Common myeloid progenitor, CD34-positive (primary cell): ENCODE measurements at regions not wholly inside any gene's neighbourhood (a gene's known extent, or its start where the extent isn't known, plus 50 kb on each side); places are given as distances from the start of the nearest gene placed in this dataset.

Experiments
- CTCF ChIA-PET: fragments of 350-600 bp; sonication (Branson Sonifier 250); formaldehyde crosslinking; loops from one replicate; lab custom pipeline; 2021; ENCODE audit warnings: antibody characterized with exemption; lab: Charles Lee
- POLR2A ChIA-PET: fragments of 350-600 bp; sonication (Branson Sonifier 250); formaldehyde crosslinking; loops from one replicate; lab custom pipeline; 2021; ENCODE audit warnings: antibody characterized with exemption; lab: Charles Lee
- DNase-seq, 3 donors: peaks; one replicate each; pipeline versions ENCODE4 v3.0.0 to v3.0.0-alpha.2; 2013
- H3K27ac ChIP-seq, 2 experiments: 1 replicate in 1 of 2; 2 replicates in 1 of 2; pipeline ENCODE4 v1.7.0; 2013; ENCODE audit warnings: inconsistent platforms in 2 of 2, low read length in 2 of 2, mild to moderate bottlenecking in 2 of 2, low read depth in 1 of 2, moderate library complexity in 1 of 2; ENCODE audit not compliant: severe bottlenecking in 2 of 2, insufficient read depth in 1 of 2, poor library complexity in 1 of 2
- H3K27me3 ChIP-seq, 5 experiments: replicated peaks in 2 of 5; 1 replicate in 3 of 5; 2 replicates in 2 of 5; pipeline versions ENCODE4 v1.6.1 to v1.7.0; 2013; ENCODE audit warnings: low read length in 4 of 5, mild to moderate bottlenecking in 2 of 5, moderate library complexity in 2 of 5, inconsistent platforms in 1 of 5; ENCODE audit not compliant: insufficient read depth in 5 of 5, control insufficient read depth in 4 of 5
- H3K36me3 ChIP-seq, 4 experiments: 1 replicate in 2 of 4; 2 replicates in 2 of 4; pipeline versions ENCODE4 v1.6.1 to v1.7.0; 2013; ENCODE audit warnings: low read length in 3 of 4, control low read depth in 1 of 4, mild to moderate bottlenecking in 1 of 4; ENCODE audit not compliant: control insufficient read depth in 4 of 4, insufficient read depth in 4 of 4
- H3K4me1 ChIP-seq, 4 experiments: 1 replicate in 3 of 4; 2 replicates in 1 of 4; pipeline versions ENCODE4 v1.6.1 to v1.7.1; 2013; ENCODE audit warnings: low read length in 3 of 4, mild to moderate bottlenecking in 3 of 4, control low read depth in 1 of 4, inconsistent platforms in 1 of 4, moderate library complexity in 1 of 4; ENCODE audit not compliant: control insufficient read depth in 4 of 4, insufficient read depth in 4 of 4; ENCODE audit errors: control extremely low read depth in 1 of 4
- H3K4me3 ChIP-seq, 7 experiments: 1 replicate in 4 of 7; 2 replicates in 3 of 7; pipeline versions ENCODE4 v1.5.1 to v1.7.0; 2013; ENCODE audit warnings: mild to moderate bottlenecking in 7 of 7, low read length in 6 of 7, moderate library complexity in 6 of 7, inconsistent platforms in 2 of 7, low read depth in 2 of 7, control low read depth in 1 of 7; ENCODE audit not compliant: insufficient read depth in 4 of 7, control insufficient read depth in 1 of 7; ENCODE audit errors: extremely low read depth in 1 of 7
- H3K9me3 ChIP-seq, 5 experiments: 1 replicate in 4 of 5; 2 replicates in 1 of 5; pipeline versions ENCODE4 v1.6.1 to v1.7.1; 2013; ENCODE audit warnings: low read length in 4 of 5, mild to moderate bottlenecking in 2 of 5, inconsistent platforms in 1 of 5, low read depth in 1 of 5, moderate library complexity in 1 of 5; ENCODE audit not compliant: control insufficient read depth in 4 of 5, insufficient read depth in 2 of 5; ENCODE audit errors: control extremely low read depth in 1 of 5
- WGBS: methylation state at CpG from one replicate; pipeline ENCODE4 v1.1.5; 2013; ENCODE audit not compliant: insufficient coverage; 5-methylcytosine and 5-hydroxymethylcytosine counted together

- Histone ChIP-seq H3K36me3 (no peaks in the 10 kb centered on the region), H3K4me3 (no peak overlapping the region), H3K9me3 (peaks cover 0 to 1% (median 0%) of the 10 kb centered on the region in 5 experiments), H3K27me3 (no peaks in the 10 kb centered on the region), H3K27ac (no peak overlapping the region), H3K4me1 (no peaks in the 10 kb centered on the region)
- no peak for DNase-seq
- WGBS, result 98% methylated on average over 5 of the region's 6 CpGs
- ChIA-PET POLR2A (no interaction called here), CTCF (no interaction called here)
Measured at GRCh38 chr2:163247156-163247846, 408.7 kb upstream of the KCNH7 start.

DNA sequence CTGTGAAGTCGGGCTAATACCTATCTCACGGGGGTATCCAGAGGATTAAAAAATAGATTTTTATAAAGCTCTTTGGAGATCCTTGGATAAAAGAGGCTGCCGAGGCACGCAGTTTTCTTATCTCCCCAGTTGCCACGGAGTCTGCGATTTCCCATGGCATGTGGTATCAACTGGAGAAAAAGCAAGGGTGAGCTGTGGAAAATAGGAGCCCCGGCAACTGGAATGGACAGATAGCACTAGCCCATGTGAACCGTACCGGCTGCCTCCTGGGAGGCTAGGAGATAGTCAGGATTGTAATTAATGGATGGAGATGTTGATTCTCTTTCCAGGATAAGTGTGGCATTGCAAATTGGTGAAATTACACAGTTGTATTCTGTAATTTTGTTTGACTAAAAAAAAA lies 407.6 kb upstream of the KCNH7 start:
- H3K36me3 ChIP-seq, result no peaks in the 10 kb centered on the region
- WGBS, result 88% methylated on average over 7 of the region's 9 CpGs
- H3K9me3 ChIP-seq, result peaks cover 0 to 4% (median 0%) of the 10 kb centered on the region in 5 experiments
- DNase-seq, result no peak
- ChIA-PET CTCF (no interaction called here), POLR2A (no interaction called here)
- no peak overlapping the region for H3K27ac ChIP-seq
- H3K27me3 ChIP-seq, result no peaks in the 10 kb centered on the region
- H3K4me1 ChIP-seq, result no peaks in the 10 kb centered on the region
- H3K4me3 ChIP-seq, result no peak overlapping the region

- ChIA-PET POLR2A (no interaction called here), CTCF (no interaction called here)
- Histone ChIP-seq H3K4me3 (no peak overlapping the region), H3K27ac (no peak overlapping the region), H3K4me1 (no peaks in the 10 kb centered on the region), H3K9me3 (peaks cover 0 to 10% (median 0%) of the 10 kb centered on the region in 5 experiments), H3K36me3 (no peaks in the 10 kb centered on the region), H3K27me3 (no peaks in the 10 kb centered on the region)
- no peak for DNase-seq
Measured at GRCh38 chr2:163236553-163236952, 398.0 kb upstream of the KCNH7 start.

GRCh38 chr2:163231666-163232065 lies 393.1 kb upstream of the KCNH7 start:
- CTCF ChIA-PET, result interaction anchor here (1.4 kb wide), 1 partner anchor 20 kb away, joined by 4 read pairs; no protein-coding TSS in a partner anchor

DNA sequence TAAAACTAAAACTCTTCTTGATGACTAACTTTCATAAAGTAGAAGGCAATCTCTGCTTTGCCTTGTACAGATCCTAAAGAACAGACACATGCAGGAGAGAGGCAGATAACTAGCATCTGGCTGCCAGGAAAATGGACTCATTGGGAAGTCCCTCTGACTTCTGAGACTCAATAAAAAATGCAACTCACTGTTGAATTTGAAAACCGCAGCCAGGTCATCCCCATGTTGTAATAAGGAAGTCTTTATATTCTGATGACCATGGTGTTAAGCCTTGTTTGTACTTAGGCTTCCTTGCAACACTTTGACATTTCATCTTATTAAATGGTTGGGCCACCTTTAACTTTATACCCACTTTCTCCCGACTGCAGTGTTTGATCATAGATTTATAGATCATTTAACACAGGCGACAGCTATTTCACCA lies 375.1 kb upstream of the KCNH7 start:
- no peak overlapping the region for H3K27ac ChIP-seq
- DNase-seq, result no peak
- 90% methylated on average over 2 of the region's 3 CpGs for WGBS
- peaks cover 0 to 5% (median 0%) of the 10 kb centered on the region in 5 experiments for H3K9me3 ChIP-seq
- no peak overlapping the region for H3K4me3 ChIP-seq
- POLR2A ChIA-PET, result interaction anchor here (0.5 to 0.6 kb wide), 3 partner anchors 363 to 1413 kb away, joined by 3 to 4 read pairs (median 3); no protein-coding TSS in a partner anchor
- no peaks in the 10 kb centered on the region for H3K36me3 ChIP-seq
- no peaks in the 10 kb centered on the region for H3K27me3 ChIP-seq
- CTCF ChIA-PET, result no interaction called here
- no peaks in the 10 kb centered on the region for H3K4me1 ChIP-seq

More at GRCh38 chr2:163231666-163232065, 393.1 kb upstream of the KCNH7 start:
- Histone ChIP-seq H3K4me3 (no peak overlapping the region), H3K9me3 (peaks cover 0 to 3% (median 0%) of the 10 kb centered on the region in 5 experiments), H3K36me3 (no peaks in the 10 kb centered on the region), H3K27ac (no peak overlapping the region), H3K4me1 (no peaks in the 10 kb centered on the region), H3K27me3 (no peaks in the 10 kb centered on the region)
- no peak for DNase-seq
- no CpG with 5 or more reads among the region's 1 CpG for WGBS
- POLR2A ChIA-PET, result no interaction called here

DNA sequence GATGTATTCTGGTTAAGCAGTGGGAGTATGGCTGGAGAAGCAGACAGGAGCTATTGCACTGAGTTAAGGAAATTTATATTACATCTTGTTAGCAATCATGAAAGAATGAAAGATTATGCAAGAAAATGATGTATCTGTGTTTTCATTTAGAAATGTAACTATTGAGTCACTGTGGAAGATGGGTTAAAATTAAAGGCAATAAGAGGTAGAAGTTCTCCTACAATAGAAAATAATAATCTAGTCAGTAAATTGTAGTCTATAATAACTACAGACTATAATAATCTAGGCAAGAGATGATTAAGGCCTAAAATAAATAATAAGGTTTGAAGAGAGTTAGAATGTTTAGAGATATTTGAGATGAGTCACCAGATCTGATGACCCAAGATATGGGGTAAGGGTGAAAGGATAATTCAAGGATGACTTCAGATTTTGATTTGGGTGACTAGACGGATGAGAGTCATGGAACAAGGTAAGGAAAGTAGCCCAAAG lies 371.9 kb upstream of the KCNH7 start:
- no peak overlapping the region for H3K4me3 ChIP-seq
- no peaks in the 10 kb centered on the region for H3K36me3 ChIP-seq
- ChIA-PET CTCF (no interaction called here), POLR2A (no interaction called here)
- no peak overlapping the region for H3K27ac ChIP-seq
- WGBS, result no CpG with 5 or more reads among the region's 1 CpG
- H3K27me3 ChIP-seq, result no peaks in the 10 kb centered on the region
- DNase-seq, result no peak
- no peaks in the 10 kb centered on the region for H3K4me1 ChIP-seq
- no peaks in the 10 kb centered on the region for H3K9me3 ChIP-seq

GRCh38 chr2:163207693-163208370 lies 369.3 kb upstream of the KCNH7 start:
- DNase-seq, result no peak
- CTCF ChIA-PET, result no interaction called here
- 96% methylated on average over 2 of the region's 2 CpGs for WGBS
- Histone ChIP-seq H3K27ac (no peak overlapping the region), H3K27me3 (no peaks in the 10 kb centered on the region), H3K9me3 (no peaks in the 10 kb centered on the region), H3K4me3 (no peak overlapping the region), H3K4me1 (no peaks in the 10 kb centered on the region), H3K36me3 (no peaks in the 10 kb centered on the region)
- POLR2A ChIA-PET, result no interaction called here
